GM19372 (cell line): ENCODE measurements at regions not wholly inside any gene's neighbourhood (a gene's known extent, or its start where the extent isn't known, plus 50 kb on each side); places are given as distances from the start of the nearest gene placed in this dataset.

Experiments used
- ATAC-seq: cut with Tn5 transposase; IDR thresholded peaks from one replicate; pipeline ENCODE4 v1.9.1; 2021; ENCODE audit warnings: mild to moderate bottlenecking, low read depth, moderate library complexity; ENCODE audit not compliant: unreplicated experiment

DNA sequence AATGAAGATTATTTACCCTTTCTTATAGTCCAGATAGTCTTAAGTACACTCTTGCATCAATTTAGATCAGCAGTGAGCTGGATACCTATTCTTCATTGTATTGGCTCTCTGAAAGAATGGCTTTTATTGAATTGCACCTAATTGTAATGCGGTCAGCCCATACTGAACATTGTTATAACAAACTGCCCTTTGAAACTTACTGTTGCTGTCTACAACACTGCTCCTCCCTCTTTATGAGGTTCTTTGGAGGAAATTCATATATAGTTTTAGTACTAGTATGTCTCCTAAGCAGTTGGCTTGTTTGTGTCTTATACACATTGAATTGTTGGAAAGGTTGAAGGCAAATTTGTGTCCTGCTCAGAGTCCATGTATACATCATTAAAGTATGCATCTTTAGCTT is 66.5 kb upstream of the UGP2 start:
- ATAC-seq, result no peak

- no peak for ATAC-seq
Measured at GRCh38 chr2:63776382-63776781, 65.3 kb upstream of the UGP2 start.

- ATAC-seq, result no peak
Measured at GRCh38 chr2:63777816-63778215, 63.9 kb upstream of the UGP2 start.

GRCh38 chr2:63778391-63778790 is 63.3 kb upstream of the UGP2 start:
- no peak for ATAC-seq

DNA sequence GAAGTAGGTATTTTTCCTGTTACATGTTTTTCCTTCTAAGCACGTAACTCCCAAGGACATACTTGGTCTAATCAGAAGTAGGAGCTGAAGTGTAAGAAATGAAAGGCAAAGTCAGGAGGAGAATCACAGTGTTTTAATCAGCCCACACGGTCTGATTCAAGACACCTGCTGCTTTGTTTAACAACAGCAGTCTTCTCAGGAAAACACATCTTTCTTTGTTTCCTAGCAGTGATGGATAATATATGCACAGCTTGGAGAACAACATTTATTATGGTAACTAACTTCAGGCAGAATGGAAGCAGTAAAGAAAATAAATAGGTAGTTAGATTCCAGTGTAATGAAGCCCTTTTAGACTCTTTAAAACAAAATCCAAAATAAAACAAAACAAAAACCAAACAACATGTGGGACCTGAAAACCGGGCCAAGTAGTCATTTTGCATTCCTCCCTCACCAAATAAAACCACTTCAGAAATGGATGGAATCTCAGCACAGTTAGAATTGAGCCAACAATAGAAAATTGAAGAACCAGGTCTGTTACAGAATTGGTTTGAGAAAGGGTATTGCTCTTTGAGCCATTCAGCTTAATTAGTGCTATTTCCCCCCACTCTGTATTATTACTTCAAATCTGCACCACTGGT is 61.1 kb upstream of the UGP2 start:
- no peak for ATAC-seq

- no peak for ATAC-seq
Measured at GRCh38 chr2:63784461-63784860, 57.2 kb upstream of the UGP2 start.

DNA sequence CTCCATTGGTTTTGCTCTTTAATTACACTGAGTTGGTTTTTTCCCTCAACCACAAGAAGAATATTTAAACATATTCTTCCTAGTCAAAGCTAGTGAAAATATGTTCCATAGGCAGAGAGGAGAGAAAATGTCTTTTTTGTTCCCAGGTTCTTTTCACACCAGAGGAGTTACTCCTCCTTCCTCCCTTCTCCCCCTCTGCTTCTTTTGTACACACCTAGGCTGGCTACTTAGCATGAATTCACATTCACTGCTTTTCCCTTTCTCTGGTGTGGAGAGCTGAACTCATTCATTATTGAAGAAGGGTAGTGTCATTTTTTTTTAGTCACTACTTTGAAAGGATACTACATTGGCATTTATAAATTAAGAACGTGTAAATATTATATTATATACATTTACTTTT is 56.6 kb upstream of the UGP2 start:
- no peak for ATAC-seq

- ATAC-seq, result no peak
Measured at GRCh38 chr2:63786471-63786870, 55.2 kb upstream of the UGP2 start.

DNA sequence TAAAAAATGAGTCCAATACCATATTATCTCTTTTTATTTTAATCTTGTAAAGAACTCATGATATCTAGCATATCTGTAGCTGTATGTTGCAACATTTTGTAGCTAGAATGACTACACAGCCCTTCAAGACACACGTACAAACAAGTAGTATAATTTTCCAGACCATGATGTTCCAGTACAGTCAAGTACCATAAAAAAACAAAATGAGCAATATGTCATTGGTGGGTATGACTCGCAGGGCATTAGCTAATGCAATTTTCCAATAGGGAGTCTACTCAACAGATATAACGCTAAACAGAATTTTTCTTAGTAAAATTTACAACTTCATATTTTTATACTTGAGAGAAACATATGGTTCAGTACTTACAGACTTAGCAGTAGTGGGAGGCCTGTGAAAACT is 53.6 kb upstream of the UGP2 start:
- ATAC-seq, result no peak

- ATAC-seq, result no peak
Measured at GRCh38 chr2:63789338-63790020, 52.2 kb upstream of the UGP2 start.

GRCh38 chr2:63790491-63790890 is 51.2 kb upstream of the UGP2 start:
- no peak for ATAC-seq

GRCh38 chr2:63790906-63791305 is 50.8 kb upstream of the UGP2 start:
- ATAC-seq, result no peak

- no peak for ATAC-seq
Measured at GRCh38 chr2:63791387-63791786, 50.3 kb upstream of the UGP2 start.
